ENCODE measurements at regions not wholly inside any gene's neighbourhood (a gene's known extent, or its start where the extent isn't known, plus 50 kb on each side); places are given as distances from the start of the nearest gene placed in this dataset.
"Not testable (repeated sequence)": the region's sequence is repeated elsewhere in the genome, so short reads cannot be mapped to it uniquely, and the experiment has no call there.

GRCh38 chr12:32021346-32021773 is 62.1 kb downstream of the RESF1 start:
- intact Hi-C loops (cut with DNase I), result no loop called here
- TF ChIP-seq CTCF (IDR thresholded peaks at IDR 0.05), result no peak
- no peak for TF ChIP-seq POLR2A (IDR thresholded peaks at IDR 0.05)
- 96 to 98% (median 97%) methylated on average over 2 of the region's 2 CpGs for WGBS, 4 donors

GRCh38 chr12:32022387-32022786 is 63.2 kb downstream of the RESF1 start:
- intact Hi-C loops (cut with DNase I); H3K4me1 ChIP-seq; DNase-seq; H3K36me3 ChIP-seq; H3K27me3 ChIP-seq; H3K4me3 ChIP-seq; H3K27ac ChIP-seq; H3K9me3 ChIP-seq; ATAC-seq: not testable (repeated sequence)
- 94 to 95% (median 95%) methylated on average over 10 of the region's 10 CpGs for WGBS, 4 donors

More at GRCh38 chr12:32021346-32021773, 62.1 kb downstream of the RESF1 start:
- no peaks in the 10 kb centered on the region for H3K4me1 ChIP-seq
- H3K27ac ChIP-seq, result no peak overlapping the region
- no peaks in the 10 kb centered on the region for H3K36me3 ChIP-seq
- H3K27me3 ChIP-seq, result no peaks in the 10 kb centered on the region
- ATAC-seq (no peak), DNase-seq (no peak)
- no peaks in the 10 kb centered on the region for H3K9me3 ChIP-seq
- H3K4me3 ChIP-seq, result no peak overlapping the region

- intact Hi-C loops (cut with DNase I); H3K27me3 ChIP-seq; H3K4me3 ChIP-seq; H3K9me3 ChIP-seq; H3K4me1 ChIP-seq; DNase-seq; H3K36me3 ChIP-seq; H3K27ac ChIP-seq; ATAC-seq: not testable (repeated sequence)
- WGBS, 4 donors, result 85 to 96% (median 89%) methylated on average over 9 of the region's 9 CpGs
Measured at GRCh38 chr12:32023861-32024260, 64.6 kb downstream of the RESF1 start.

GRCh38 chr12:32024884-32025592 is 65.8 kb downstream of the RESF1 start:
- 74 to 80% (median 78%) methylated on average over 8 of the region's 8 CpGs for WGBS, 4 donors
- no peaks in the 10 kb centered on the region for H3K4me1 ChIP-seq
- DNase-seq (no peak), ATAC-seq (no peak)
- no peaks in the 10 kb centered on the region for H3K36me3 ChIP-seq
- TF ChIP-seq POLR2A (IDR thresholded peaks at IDR 0.05) (no peak), CTCF (IDR thresholded peaks at IDR 0.05) (no peak)
- no peak overlapping the region for H3K4me3 ChIP-seq
- H3K27ac ChIP-seq, result no peak overlapping the region
- intact Hi-C loops (cut with DNase I), result no loop called here
- H3K27me3 ChIP-seq, result no peaks in the 10 kb centered on the region
- H3K9me3 ChIP-seq, result no peaks in the 10 kb centered on the region

GRCh38 chr12:32025906-32026305 is 66.7 kb downstream of the RESF1 start:
- Histone ChIP-seq H3K27me3 (no peaks in the 10 kb centered on the region), H3K9me3 (no peaks in the 10 kb centered on the region), H3K4me3 (no peak overlapping the region), H3K36me3 (no peaks in the 10 kb centered on the region), H3K4me1 (no peaks in the 10 kb centered on the region), H3K27ac (no peak overlapping the region)
- 82 to 91% (median 88%) methylated on average over 8 of the region's 8 CpGs for WGBS, 4 donors
- ATAC-seq (no peak), DNase-seq (no peak)
- no peak for TF ChIP-seq POLR2A (IDR thresholded peaks at IDR 0.05)
- TF ChIP-seq CTCF (IDR thresholded peaks at IDR 0.05), result no peak
- intact Hi-C loops (cut with DNase I), result no loop called here
